Activated CD4-positive, alpha-beta T cell treated with anti-CD3 and anti-CD28 coated beads, Interleukin-2, amount 50 U/mL, for 24 hours (primary cell): ENCODE measurements at regions not wholly inside any gene's neighbourhood (a gene's known extent, or its start where the extent isn't known, plus 50 kb on each side); places are given as distances from the start of the nearest gene placed in this dataset.

ENCODE experiments used
- DNase-seq, 2 donors: peaks; one replicate each; pipeline ENCODE4 v3.0.0-alpha.2; 2020; ENCODE audit warnings: low read depth in 1 of 2, low spot score in 1 of 2

GRCh38 chr16:86926181-86927094, 348.1 kb downstream of the FOXL1 start:
- no peak for DNase-seq

GRCh38 chr16:86927699-86928098, 349.4 kb downstream of the FOXL1 start:
- DNase-seq: no peak

- no peak for DNase-seq
These were observed 350.2 kb downstream of the FOXL1 start for GRCh38 chr16:86928523-86929011.

GRCh38 chr16:86929057-86929871, 350.9 kb downstream of the FOXL1 start:
- DNase-seq: no peak

- DNase-seq: no peak
These were observed 351.7 kb downstream of the FOXL1 start for GRCh38 chr16:86930001-86930400.

- no peak for DNase-seq
These were observed 352.5 kb downstream of the FOXL1 start for GRCh38 chr16:86930663-86931373.

- no peak for DNase-seq
These were observed 353.1 kb downstream of the FOXL1 start for GRCh38 chr16:86931410-86931941.

- no peak for DNase-seq
These were observed 354.0 kb downstream of the FOXL1 start for GRCh38 chr16:86932130-86932982.

- no peak for DNase-seq
These were observed 356.4 kb downstream of the FOXL1 start for GRCh38 chr16:86934581-86935375.

GRCh38 chr16:86939609-86940008, 361.3 kb downstream of the FOXL1 start:
- no peak for DNase-seq

GRCh38 chr16:86941731-86942130, 363.4 kb downstream of the FOXL1 start:
- DNase-seq: no peak

GRCh38 chr16:86942151-86943051, 364.1 kb downstream of the FOXL1 start:
- no peak for DNase-seq

- DNase-seq: no peak
These were observed 367.0 kb downstream of the FOXL1 start for GRCh38 chr16:86945166-86945900.

GRCh38 chr16:86946396-86946795, 368.0 kb downstream of the FOXL1 start:
- DNase-seq: no peak

- DNase-seq: no peak
These were observed 368.6 kb downstream of the FOXL1 start for GRCh38 chr16:86946981-86947380.

GRCh38 chr16:86948046-86948445, 369.1 kb downstream of the C16orf95 start:
- no peak for DNase-seq

GRCh38 chr16:86949116-86949515, 368.1 kb downstream of the C16orf95 start:
- DNase-seq: no peak

- no peak for DNase-seq
These were observed 367.6 kb downstream of the C16orf95 start for GRCh38 chr16:86949630-86950029.
